Heart right ventricle (tissue), 16 donors: ENCODE measurements at regions not wholly inside any gene's neighbourhood (a gene's known extent, or its start where the extent isn't known, plus 50 kb on each side); places are given as distances from the start of the nearest gene placed in this dataset.
A peak's percentile ranks its signal among the peaks of the same experiment; 100 is the strongest.

ENCODE experiments used
- ATAC-seq, 8 donors: fragments of 200-7000 bp; cut with Tn5 transposase; one replicate each; pipeline ENCODE4 v1.9.1; 2020; ENCODE audit warnings: mild to moderate bottlenecking in 8 of 8, moderate library complexity in 8 of 8, moderate number of reproducible peaks in 1 of 8
- DNase-seq, 2 donors: peaks; one replicate each; pipeline ENCODE4 v3.0.0-alpha.2; 2020
- H3K27ac ChIP-seq, 10 donors: fragments of 200-600 bp; sonication (generic) in 2 of 10; one replicate each; pipeline versions ENCODE4 v1.5.0 to v1.8.0; 2020 to 2022; ENCODE audit warnings: mild to moderate bottlenecking in 3 of 10
- H3K27me3 ChIP-seq, 7 donors: fragments of 200-600 bp; one replicate each; pipeline ENCODE4 v1.8.0; 2021 to 2022; ENCODE audit warnings: mild to moderate bottlenecking in 2 of 7
- H3K36me3 ChIP-seq, 9 donors: fragments of 200-600 bp; sonication (generic) in 1 of 9; one replicate each; pipeline versions ENCODE4 v1.5.0 to v1.8.0; 2020 to 2022; ENCODE audit warnings: mild to moderate bottlenecking in 2 of 9
- H3K4me1 ChIP-seq, 9 donors: fragments of 200-600 bp; sonication (generic) in 1 of 9; one replicate each; pipeline versions ENCODE4 v1.5.0 to v1.8.0; 2020 to 2022; ENCODE audit warnings: mild to moderate bottlenecking in 4 of 9
- H3K4me3 ChIP-seq, 10 donors: fragments of 200-600 bp; sonication (generic) in 2 of 10; one replicate each; pipeline versions ENCODE4 v1.5.0 to v1.8.0; 2020 to 2022; ENCODE audit warnings: mild to moderate bottlenecking in 7 of 10, moderate library complexity in 2 of 10
- H3K9me3 ChIP-seq, 11 donors: fragments of 200-600 bp in 10 of 11; sonication (generic) in 2 of 11; one replicate each; pipeline versions ENCODE4 v1.5.0 to v1.8.0; 2013 to 2022; ENCODE audit warnings: mild to moderate bottlenecking in 2 of 11, control low read depth in 1 of 11, moderate library complexity in 1 of 11
- WGBS, 2 donors: extraction: QIAGEN DNeasy Blood & Tissue Kit; methylation state at CpG; one replicate each; pipeline ENCODE4 v1.1.7; 2013; ENCODE audit warnings: inconsistent platforms in 1 of 2; 5-methylcytosine and 5-hydroxymethylcytosine counted together
- intact Hi-C, 10 donors: fragments of 100-400 bp; cut with DNase I; formaldehyde crosslinking; loops; one replicate each; pipeline versions ENCODE4 v1.11.1 to v1.14.2; 2022
- TF ChIP-seq, protein P1 (sequence below), 9 donors: fragments of 200-600 bp; sonication (generic) in 2 of 9; IDR thresholded peaks; one replicate each; pipeline versions ENCODE4 v1.5.0 to v1.8.0; 2021 to 2022; ENCODE audit warnings: antibody characterized with exemption in 9 of 9, mild to moderate bottlenecking in 5 of 9, moderate library complexity in 1 of 9
- donor health status: Arrhythmogenic right ventricular cardiomyopathy.
- donor health status: ischemic (EF 13 %, LVEDD 7.1; RV severe dilation, severe dysfunction).
- donor health status: healthy with polysubstance abuse.
- donor health status: DM: no; HTN: yes; CAD: no.
- donor health status: DM: no; HTN: no; CAD: no.
- donor health status: ischemic (EF 25% LVEDD 6.9; RV normal size, moderate dysfunction).
- donor health status: ischemic (EF 25% LVEDD 5.7; RV mildly dilated, moderate dysfunction).
- donor health status: healthy.
- donor health status: DM: yes; HTN: yes; CAD: no.
- donor health status: Ischemic cardiomyopathy.
- donor health status: ischemic (EF 35%, LVEDD 5.7; RV mildly dilated, moderate dysfunction).
- donor health status: nonischemic (EF 11% LVEDD 7.7; RV severe dilation, severe dysfunction).
- donor health status: DM: yes; HTN: yes; CAD: no.
- donor health status: PGD.
- donor health status: ischemic (EF 29% LVEDD 5.4; RV normal size, mild dysfunction).
- donor health status: nonischemic (EF 23%, LVEDD 6.1; RV moderate dilation, normal function).

DNA sequence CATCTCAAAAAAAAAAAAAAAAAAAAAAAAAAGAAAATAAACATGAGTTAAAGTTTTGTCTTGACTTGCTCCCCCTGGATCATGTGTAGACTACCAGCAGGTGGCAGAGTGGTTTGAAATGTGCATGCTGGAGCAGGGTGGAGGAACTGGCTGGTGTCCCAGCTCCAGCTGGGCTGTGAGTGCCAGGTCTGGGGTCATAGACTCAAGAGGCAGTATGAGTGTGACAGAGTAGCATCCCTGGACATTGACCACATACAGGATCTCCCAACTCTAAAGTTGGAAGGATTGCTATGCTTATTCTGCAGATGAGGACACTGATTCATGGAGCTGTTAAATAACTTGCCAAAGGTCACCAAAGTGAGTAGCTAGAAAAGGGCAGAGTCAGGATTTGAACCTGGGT, 198.0 kb upstream of the MPHOSPH6 start:
- H3K36me3 ChIP-seq: no peaks in the 10 kb centered on the region
- no peaks in the 10 kb centered on the region for H3K9me3 ChIP-seq
- DNase-seq: peak; percentile 52 to 64
- TF ChIP-seq, protein P1, sequence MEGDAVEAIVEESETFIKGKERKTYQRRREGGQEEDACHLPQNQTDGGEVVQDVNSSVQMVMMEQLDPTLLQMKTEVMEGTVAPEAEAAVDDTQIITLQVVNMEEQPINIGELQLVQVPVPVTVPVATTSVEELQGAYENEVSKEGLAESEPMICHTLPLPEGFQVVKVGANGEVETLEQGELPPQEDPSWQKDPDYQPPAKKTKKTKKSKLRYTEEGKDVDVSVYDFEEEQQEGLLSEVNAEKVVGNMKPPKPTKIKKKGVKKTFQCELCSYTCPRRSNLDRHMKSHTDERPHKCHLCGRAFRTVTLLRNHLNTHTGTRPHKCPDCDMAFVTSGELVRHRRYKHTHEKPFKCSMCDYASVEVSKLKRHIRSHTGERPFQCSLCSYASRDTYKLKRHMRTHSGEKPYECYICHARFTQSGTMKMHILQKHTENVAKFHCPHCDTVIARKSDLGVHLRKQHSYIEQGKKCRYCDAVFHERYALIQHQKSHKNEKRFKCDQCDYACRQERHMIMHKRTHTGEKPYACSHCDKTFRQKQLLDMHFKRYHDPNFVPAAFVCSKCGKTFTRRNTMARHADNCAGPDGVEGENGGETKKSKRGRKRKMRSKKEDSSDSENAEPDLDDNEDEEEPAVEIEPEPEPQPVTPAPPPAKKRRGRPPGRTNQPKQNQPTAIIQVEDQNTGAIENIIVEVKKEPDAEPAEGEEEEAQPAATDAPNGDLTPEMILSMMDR (IDR thresholded peaks at IDR 0.05): peak; percentile 6 to 58 (median 40)
- ATAC-seq: peak; percentile 80 to 95 (median 90)
- H3K27ac ChIP-seq: no peak overlapping the region
- intact Hi-C loops: loop anchor here in 7 of 10 donors (5.0 to 10.0 kb wide), 4 partner anchors 89 to 217 kb away; no protein-coding TSS in a partner anchor
- no peaks in the 10 kb centered on the region for H3K27me3 ChIP-seq
- H3K4me3 ChIP-seq: no peak overlapping the region
- no peaks in the 10 kb centered on the region for H3K4me1 ChIP-seq

DNA sequence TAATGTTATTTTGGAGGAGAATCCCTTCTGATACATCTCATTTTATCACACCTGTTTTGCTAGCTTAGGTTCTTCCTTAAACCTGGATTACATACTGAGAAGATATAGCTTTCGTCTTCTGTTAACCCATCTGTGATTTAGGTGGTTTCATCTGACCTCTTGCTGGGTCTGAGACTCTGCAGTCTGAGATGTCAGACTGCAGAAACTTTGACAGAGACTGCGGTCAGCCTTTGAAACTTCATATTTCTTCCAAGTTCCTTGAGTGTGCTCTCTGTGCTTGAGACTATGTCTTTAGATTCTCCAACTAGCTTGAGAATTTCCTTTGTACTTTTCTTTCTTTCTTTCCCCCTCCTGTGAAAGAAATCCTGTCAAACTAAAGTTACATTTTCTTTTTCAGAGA, 196.4 kb upstream of the MPHOSPH6 start:
- H3K27ac ChIP-seq: no peak overlapping the region
- TF ChIP-seq, protein P1 (IDR thresholded peaks at IDR 0.05): no peak
- DNase-seq (no peak), ATAC-seq (no peak)
- H3K4me1 ChIP-seq: no peaks in the 10 kb centered on the region
- no peak overlapping the region for H3K4me3 ChIP-seq
- no peaks in the 10 kb centered on the region for H3K36me3 ChIP-seq
- WGBS, 2 donors: 83 to 96% methylated on average over 2 of the region's 2 CpGs
- no peaks in the 10 kb centered on the region for H3K9me3 ChIP-seq
- intact Hi-C loops: loop anchor here in 7 of 10 donors (5.0 to 10.0 kb wide), 4 partner anchors 91 to 218 kb away; no protein-coding TSS in a partner anchor
- H3K27me3 ChIP-seq: no peaks in the 10 kb centered on the region

DNA sequence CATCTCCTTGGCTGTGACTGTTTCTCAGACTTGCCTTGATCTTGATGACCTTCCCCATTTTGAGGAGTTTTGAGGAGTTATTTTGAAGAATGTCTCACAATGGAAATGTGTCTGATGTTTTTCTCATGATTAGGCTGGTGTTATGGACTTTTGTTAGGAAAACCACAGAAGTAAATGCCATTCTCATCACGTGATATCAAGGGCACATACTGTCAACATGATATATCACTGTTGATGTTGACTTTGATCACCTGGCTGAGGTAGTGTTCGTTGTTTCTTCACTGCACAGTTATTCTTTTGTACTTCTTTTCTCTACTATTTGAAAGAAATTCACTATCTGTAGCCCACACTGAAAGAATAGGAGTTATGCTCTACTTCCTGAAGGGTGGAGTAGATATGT, 194.7 kb upstream of the MPHOSPH6 start:
- Histone ChIP-seq H3K4me3 (no peak overlapping the region), H3K27me3 (no peaks in the 10 kb centered on the region), H3K9me3 (no peaks in the 10 kb centered on the region), H3K36me3 (no peaks in the 10 kb centered on the region), H3K27ac (no peak overlapping the region), H3K4me1 (no peaks in the 10 kb centered on the region)
- ATAC-seq (no peak), DNase-seq (no peak)
- 61 to 79% methylated on average over 2 of the region's 2 CpGs for WGBS, 2 donors
- TF ChIP-seq, protein P1 (IDR thresholded peaks at IDR 0.05): no peak
- intact Hi-C loops: loop anchor here in 7 of 10 donors (5.0 to 10.0 kb wide), 5 partner anchors 93 to 220 kb away; no protein-coding TSS in a partner anchor

DNA sequence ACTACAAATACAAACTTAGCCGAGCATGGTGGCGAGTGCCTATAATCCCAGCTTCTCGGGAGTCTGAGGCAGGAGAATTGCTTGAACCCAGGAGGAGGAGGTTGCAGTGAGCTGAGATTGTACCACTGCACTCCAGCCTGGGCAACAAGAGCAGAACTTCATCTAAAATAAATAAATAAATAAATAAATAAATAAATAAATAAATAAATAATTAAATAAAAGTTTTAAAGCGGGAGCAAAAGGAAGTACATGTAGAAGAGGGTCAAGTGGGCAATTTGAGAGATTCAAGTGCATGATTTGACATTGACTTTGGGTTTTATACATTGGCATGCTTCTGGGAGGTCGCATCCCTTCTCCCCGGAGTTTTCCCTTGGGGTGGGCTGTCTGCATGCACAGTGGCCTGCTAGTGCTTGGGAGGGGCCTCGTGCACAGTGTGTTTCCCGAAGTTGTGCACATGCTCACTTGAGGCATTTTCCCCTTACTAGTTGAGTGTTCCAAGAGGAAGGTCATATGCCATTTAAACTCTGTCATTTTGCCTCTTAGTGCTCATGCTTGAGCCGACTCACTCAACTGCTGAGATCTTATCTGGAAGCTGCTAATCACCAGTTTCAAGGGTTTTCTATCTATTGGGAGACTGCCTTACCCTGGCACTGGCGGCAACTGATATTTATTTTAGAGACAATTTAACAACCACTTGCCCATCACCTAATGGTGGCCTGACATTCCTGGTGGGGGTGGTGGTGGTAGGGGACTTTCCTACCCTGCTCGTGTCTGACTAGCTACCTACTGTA, 193.2 kb upstream of the MPHOSPH6 start:
- TF ChIP-seq, protein P1 (IDR thresholded peaks at IDR 0.05): no peak
- H3K36me3 ChIP-seq: no peaks in the 10 kb centered on the region
- H3K4me3 ChIP-seq: no peak overlapping the region
- DNase-seq: no peak
- H3K9me3 ChIP-seq: no peaks in the 10 kb centered on the region
- H3K4me1 ChIP-seq: no peaks in the 10 kb centered on the region
- no peak overlapping the region for H3K27ac ChIP-seq
- no peak for ATAC-seq
- no peaks in the 10 kb centered on the region for H3K27me3 ChIP-seq
- WGBS, 2 donors: 63 to 65% methylated on average over 11 of the region's 11 CpGs
- intact Hi-C loops: loop anchor here in 2 of 10 donors (5.0 to 10.0 kb wide), 2 partner anchors 101 to 222 kb away; no protein-coding TSS in a partner anchor
